ENCODE measurements at regions not wholly inside any gene's neighbourhood (a gene's known extent, or its start where the extent isn't known, plus 50 kb on each side); places are given as distances from the start of the nearest gene placed in this dataset.
"Not testable (repeated sequence)": the region's sequence is repeated elsewhere in the genome, so short reads cannot be mapped to it uniquely, and the experiment has no call there.

DNA sequence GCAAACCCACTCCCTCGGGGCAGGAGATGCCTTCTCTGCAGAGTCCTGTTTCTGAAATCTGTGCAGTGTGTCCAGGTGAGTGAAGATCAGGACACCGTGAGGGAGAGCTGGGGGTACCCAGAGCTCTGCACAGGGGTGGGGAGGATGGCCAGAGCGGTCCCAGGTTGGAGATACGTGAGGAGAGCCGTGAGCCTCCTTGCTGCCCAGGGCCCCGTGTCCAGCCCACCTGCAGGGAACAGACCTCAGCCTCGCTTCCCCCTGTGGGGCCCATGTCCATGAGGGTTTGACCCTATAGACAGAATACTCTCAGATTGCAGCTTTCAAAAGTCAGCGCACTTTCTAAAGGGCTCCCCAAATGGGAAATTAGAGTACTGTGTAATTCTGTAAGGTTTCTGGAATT is 66.5 kb upstream of the EN2 start:
- ChIA-PET POLR2A (interaction anchor here (0.7 kb wide), 1 partner anchor 18 kb away, joined by 3 read pairs; no protein-coding TSS in a partner anchor), CTCF (interaction anchor here (1.1 kb wide), 1 partner anchor 11 kb away, joined by 7 read pairs; no protein-coding TSS in a partner anchor)
- Mint-ChIP-seq H3K27me3 (peaks cover 20% of the 10 kb centered on the region), H3K4me1 (ENCODE audit: low read depth) (no peaks in the 10 kb centered on the region), H3K4me3 (no peak overlapping the region), H3K36me3 (ENCODE audit: low read depth) (no peaks in the 10 kb centered on the region), H3K9me3 (no peaks in the 10 kb centered on the region), H3K27ac (no peak overlapping the region)
- ATAC-seq (no peak), DNase-seq (no peak)
- intact Hi-C loops (cut with micrococcal nuclease) = no loop called here
- TF ChIP-seq, protein P1, sequence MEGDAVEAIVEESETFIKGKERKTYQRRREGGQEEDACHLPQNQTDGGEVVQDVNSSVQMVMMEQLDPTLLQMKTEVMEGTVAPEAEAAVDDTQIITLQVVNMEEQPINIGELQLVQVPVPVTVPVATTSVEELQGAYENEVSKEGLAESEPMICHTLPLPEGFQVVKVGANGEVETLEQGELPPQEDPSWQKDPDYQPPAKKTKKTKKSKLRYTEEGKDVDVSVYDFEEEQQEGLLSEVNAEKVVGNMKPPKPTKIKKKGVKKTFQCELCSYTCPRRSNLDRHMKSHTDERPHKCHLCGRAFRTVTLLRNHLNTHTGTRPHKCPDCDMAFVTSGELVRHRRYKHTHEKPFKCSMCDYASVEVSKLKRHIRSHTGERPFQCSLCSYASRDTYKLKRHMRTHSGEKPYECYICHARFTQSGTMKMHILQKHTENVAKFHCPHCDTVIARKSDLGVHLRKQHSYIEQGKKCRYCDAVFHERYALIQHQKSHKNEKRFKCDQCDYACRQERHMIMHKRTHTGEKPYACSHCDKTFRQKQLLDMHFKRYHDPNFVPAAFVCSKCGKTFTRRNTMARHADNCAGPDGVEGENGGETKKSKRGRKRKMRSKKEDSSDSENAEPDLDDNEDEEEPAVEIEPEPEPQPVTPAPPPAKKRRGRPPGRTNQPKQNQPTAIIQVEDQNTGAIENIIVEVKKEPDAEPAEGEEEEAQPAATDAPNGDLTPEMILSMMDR (IDR thresholded peaks at IDR 0.05) = no peak

DNA sequence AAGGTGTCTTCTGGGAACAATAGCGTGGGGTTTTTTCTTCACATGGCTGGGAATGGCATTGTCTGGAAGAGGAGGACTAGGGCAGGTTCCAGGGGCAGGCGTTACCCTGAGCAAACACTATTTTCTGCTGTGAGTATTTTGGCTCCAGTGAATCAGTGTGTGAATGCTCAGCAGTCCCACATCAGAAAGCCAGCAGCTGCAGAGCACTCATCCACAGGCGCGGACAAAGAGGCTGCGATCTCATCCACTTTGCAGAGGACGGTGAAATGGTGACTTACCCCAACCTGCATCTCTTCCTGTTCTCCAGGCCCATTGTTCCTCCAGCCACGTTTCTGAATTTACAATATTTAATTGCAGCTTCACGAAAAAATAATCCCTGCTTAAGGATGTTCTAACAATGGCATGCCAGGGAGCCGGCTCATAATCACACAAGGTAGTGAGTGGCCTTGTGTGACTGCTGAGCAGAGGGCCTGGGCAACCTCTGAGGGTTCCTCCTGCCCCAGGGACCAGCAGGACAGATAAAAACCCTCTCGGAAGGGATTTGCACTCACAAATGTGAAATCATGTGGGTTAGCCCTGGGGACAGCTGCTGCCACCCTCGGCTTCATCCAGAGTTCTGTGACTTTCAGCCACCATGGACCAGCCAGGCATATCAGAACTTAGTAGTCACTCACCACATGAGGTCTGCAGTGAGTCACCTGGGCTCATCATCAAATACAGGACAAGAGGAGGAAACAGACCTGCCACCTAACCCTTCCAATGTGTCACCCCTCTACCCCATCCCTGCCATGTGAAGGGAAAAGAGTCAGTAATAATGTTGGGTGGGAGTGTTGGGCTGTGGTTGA is 65.0 kb upstream of the EN2 start:
- TF ChIP-seq, protein P1 (IDR thresholded peaks at IDR 0.05) = no peak
- peak; percentile 24 for ATAC-seq
- intact Hi-C loops (cut with micrococcal nuclease) = no loop called here
- CTCF ChIA-PET = no interaction called here
- no peaks in the 10 kb centered on the region for H3K4me1 Mint-ChIP-seq (ENCODE audit: low read depth)
- no peak for DNase-seq
- H3K4me3 Mint-ChIP-seq = no peak overlapping the region
- POLR2A ChIA-PET = no interaction called here
- peaks cover 8% of the 10 kb centered on the region for H3K27me3 Mint-ChIP-seq
- H3K9me3 Mint-ChIP-seq = no peaks in the 10 kb centered on the region
- H3K27ac Mint-ChIP-seq = no peak overlapping the region
- H3K36me3 Mint-ChIP-seq (ENCODE audit: low read depth) = no peaks in the 10 kb centered on the region

DNA sequence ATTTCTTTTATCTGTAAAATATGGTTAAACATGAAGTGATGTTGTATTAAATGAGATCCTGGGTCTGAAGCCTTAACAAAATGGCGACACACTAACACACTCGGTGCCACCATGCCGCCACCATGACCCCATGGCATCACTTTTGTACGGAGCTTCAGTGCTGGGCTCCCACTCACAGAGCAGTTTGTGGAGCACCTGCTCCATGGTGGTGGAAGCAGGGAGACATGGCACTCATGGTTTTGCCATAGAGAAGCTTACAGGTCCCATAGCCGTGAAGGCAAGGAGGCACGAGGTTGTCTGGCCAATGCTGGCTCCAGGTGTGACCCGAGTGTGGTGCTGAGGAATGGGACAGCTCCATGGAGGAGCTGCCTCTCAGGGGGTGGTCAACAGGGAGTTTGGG is 63.5 kb upstream of the EN2 start:
- CTCF ChIA-PET = interaction anchor here (1.2 to 1.5 kb wide), 2 partner anchors 14 to 125 kb away, joined by 3 read pairs; no protein-coding TSS in a partner anchor
- ATAC-seq = no peak
- intact Hi-C loops (cut with micrococcal nuclease) = no loop called here

DNA sequence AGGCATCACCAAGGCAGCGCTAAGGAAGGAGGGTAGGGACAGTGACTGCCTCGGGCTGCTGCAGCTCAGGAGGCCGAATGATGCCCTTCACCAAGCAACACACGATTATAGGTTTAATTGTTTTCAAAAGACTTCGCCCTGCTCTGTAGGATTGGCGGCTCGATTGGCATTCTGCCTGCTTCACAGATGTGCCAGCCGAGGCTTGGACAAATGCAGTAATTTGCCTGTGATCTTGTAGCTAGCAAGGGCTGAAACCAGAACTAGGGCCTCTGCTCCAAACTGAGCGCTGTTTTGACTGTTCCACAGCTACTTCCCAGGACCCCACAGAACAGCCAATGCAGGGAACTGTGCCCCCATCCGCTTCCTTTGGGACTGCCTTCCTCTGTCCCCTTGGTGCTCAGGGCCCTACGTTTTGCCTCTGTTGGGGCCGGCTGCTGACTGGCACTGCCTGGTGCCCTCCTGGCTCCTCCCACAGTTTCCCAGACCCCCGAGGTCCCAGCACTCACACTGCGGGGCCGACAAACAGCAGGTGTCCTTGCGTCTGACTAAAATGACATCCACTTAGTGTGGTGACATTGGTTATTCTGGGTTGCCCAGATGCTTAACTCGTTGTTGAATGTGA is 62.6 kb upstream of the EN2 start:
- Mint-ChIP-seq H3K27ac (no peak overlapping the region), H3K27me3 (peaks cover 3% of the 10 kb centered on the region), H3K4me3 (no peak overlapping the region), H3K4me1 (ENCODE audit: low read depth) (no peaks in the 10 kb centered on the region), H3K36me3 (ENCODE audit: low read depth) (no peaks in the 10 kb centered on the region), H3K9me3 (no peaks in the 10 kb centered on the region)
- CTCF ChIA-PET = interaction anchor here (1.3 to 1.5 kb wide), 2 partner anchors 16 to 124 kb away, joined by 3 read pairs; no protein-coding TSS in a partner anchor
- DNase-seq (no peak), ATAC-seq (no peak)
- intact Hi-C loops (cut with micrococcal nuclease) = no loop called here
- TF ChIP-seq, protein P1 (IDR thresholded peaks at IDR 0.05) = no peak
- POLR2A ChIA-PET = no interaction called here

More for the DNA sequence above, 63.5 kb upstream of the EN2 start:
- H3K4me1 Mint-ChIP-seq (ENCODE audit: low read depth) = no peaks in the 10 kb centered on the region
- no peak overlapping the region for H3K27ac Mint-ChIP-seq
- POLR2A ChIA-PET = no interaction called here
- TF ChIP-seq, protein P1 (IDR thresholded peaks at IDR 0.05) = no peak
- H3K9me3 Mint-ChIP-seq = no peaks in the 10 kb centered on the region
- DNase-seq = no peak
- H3K4me3 Mint-ChIP-seq = no peak overlapping the region
- H3K27me3 Mint-ChIP-seq = peaks cover 3% of the 10 kb centered on the region
- no peaks in the 10 kb centered on the region for H3K36me3 Mint-ChIP-seq (ENCODE audit: low read depth)

DNA sequence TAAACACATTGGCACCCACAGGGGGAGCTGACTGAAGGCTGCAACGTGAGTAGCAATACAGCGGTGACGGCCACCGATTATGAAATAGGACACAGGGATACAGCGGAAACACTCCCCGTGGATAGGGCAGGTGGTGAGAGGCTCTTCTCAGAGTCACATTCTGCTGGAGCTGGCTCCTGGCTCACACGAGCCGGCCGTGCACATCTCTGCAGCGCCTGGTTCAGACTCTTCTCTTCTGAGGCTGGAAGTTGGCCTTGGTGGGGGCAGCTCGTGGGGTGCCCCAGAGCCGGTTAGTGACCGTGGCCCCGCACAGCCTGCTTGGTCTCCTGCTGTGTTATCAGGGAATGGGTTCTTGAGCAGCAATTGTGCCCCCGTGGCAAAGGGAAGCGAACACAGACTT is 61.3 kb upstream of the EN2 start:
- H3K4me1 Mint-ChIP-seq (ENCODE audit: low read depth) = no peaks in the 10 kb centered on the region
- intact Hi-C loops (cut with micrococcal nuclease) = no loop called here
- H3K27me3 Mint-ChIP-seq = peaks cover 6% of the 10 kb centered on the region
- DNase-seq (no peak), ATAC-seq (no peak)
- no peak overlapping the region for H3K27ac Mint-ChIP-seq
- H3K9me3 Mint-ChIP-seq = no peaks in the 10 kb centered on the region
- no peak overlapping the region for H3K4me3 Mint-ChIP-seq
- no peaks in the 10 kb centered on the region for H3K36me3 Mint-ChIP-seq (ENCODE audit: low read depth)
- ChIA-PET CTCF (interaction anchor here (0.7 to 1.3 kb wide), 3 partner anchors 17 to 52 kb away, joined by 3 to 4 read pairs (median 3); no protein-coding TSS in a partner anchor), POLR2A (no interaction called here)
- TF ChIP-seq, protein P1 (IDR thresholded peaks at IDR 0.05) = no peak

DNA sequence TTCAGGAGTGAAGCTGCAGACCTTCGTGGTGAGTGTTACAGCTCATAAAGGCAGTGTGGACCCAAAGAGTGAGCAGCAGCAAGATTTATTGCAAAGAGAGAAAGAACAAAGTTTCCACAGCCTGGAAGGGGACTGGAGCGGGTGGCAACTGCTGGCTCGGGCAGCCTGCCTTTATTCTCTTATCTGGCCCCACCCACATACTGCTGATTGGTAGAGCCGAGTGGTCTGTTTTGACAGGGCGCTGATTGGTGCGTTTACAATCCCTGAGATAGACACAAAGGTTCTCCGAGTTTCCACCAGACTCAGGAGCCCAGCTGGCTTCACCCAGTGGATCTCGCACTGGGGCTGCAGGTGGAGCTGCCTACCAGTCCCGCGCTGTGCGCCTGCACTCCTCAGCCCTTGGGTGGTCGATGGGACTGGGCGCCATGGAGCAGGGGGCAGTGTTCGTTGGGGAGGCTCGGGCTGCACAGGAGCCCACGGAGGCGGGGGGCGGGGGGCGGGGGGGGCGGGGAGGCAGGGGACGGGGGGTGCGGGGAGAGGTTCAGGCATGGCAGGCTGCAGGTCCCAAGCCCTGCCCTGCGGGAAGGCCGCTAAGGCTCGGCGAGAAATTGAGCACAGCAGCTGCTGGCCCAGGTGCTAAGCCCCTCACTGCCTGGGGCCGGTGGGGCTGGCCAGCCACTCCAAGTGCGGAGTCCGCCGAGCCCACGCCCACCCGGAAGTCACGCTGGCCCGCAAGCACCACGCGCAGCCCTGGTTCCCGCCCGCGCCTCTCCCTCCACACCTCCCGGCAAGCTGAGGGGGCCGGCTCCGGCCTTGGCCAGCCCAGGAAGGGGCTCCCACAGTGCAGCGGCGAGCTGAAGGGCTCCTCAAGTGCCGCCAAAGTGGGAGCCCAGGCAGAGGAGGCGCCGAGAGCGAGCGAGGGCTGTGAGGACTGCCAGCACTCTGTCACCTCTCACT is 59.9 kb upstream of the EN2 start:
- H3K9me3 Mint-ChIP-seq; H3K4me1 Mint-ChIP-seq (ENCODE audit: low read depth); intact Hi-C loops (cut with micrococcal nuclease); POLR2A ChIA-PET; ATAC-seq; H3K36me3 Mint-ChIP-seq (ENCODE audit: low read depth); DNase-seq; H3K27ac Mint-ChIP-seq; H3K27me3 Mint-ChIP-seq; H3K4me3 Mint-ChIP-seq: not testable (repeated sequence)
- CTCF ChIA-PET = interaction anchor here (1.1 kb wide), 1 partner anchor 8 kb away, joined by 5 read pairs; no protein-coding TSS in a partner anchor

Measured in activated CD8-positive, alpha-beta T cell treated with anti-CD3 and anti-CD28 coated beads for 36 hours (primary cell).